HG03378 (cell line): ENCODE measurements at regions not wholly inside any gene's neighbourhood (a gene's known extent, or its start where the extent isn't known, plus 50 kb on each side); places are given as distances from the start of the nearest gene placed in this dataset.

Experiments
- ATAC-seq: cut with Tn5 transposase; IDR thresholded peaks from one replicate; pipeline ENCODE4 v1.9.1; 2021; ENCODE audit warnings: mild to moderate bottlenecking, moderate library complexity; ENCODE audit not compliant: unreplicated experiment

DNA sequence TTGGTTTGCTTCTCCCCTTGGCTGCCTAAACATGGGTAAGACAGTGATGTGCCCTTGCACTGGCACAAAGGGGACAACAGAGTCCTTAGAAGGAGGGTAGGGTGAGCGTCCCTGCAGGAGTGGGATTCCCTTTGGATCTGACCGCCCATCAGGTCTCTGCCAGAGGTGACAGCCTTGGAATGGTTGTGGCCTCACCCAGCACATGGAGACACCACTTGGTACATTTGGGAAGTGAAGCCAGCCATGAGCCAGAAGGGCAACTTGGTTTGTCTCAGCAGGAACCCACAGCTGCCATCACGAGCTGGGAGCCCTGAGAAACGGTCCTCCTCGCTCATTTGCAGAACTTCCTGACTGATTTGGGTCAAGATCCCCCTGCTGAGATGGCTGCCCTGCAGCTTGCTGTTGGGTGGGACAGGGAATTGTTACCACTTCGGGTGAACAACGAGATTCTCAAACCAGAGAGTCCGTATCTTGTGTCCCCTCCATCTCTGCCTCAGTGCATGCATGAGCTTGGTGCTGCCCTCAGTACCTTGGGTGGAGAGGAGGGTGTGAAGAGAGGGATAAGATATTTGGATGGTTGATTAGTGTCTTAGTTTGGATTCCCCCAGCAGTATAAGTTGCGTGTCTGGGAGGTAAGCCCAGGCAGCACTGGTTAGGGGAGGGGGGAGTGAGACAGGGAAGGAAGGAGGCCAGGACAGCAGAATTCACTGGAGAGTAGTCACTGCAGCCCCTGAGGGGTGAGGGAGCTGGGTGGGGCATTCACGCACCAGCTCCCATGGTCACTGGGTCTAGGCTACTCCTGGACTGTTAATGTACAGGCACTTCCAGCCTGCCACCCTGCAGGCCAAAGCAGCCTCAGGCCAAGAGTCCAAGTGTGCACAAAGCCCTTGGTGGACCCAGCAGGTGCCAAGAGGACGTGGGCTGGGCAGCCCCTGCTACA, 168.8 kb upstream of the TOPAZ1 start:
- no peak for ATAC-seq

DNA sequence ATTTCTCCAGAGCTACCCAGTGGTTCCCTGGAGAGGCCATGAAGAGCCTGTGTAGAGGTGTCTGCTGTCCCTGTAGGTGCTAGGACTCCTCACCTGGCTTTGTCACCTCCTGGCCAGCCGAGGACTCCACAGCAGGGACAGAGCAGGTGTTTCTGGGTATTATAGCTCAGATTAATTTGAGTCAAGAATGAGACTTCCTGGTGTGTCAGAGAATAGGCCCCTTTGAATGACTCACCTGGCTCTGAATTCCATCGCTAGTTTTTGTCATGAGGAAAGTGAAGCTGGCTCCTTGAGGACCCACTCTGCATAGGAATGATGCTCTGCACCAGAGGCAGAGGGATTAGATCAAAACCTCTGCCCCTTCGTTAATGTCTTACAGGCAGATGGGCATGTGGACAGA, 167.5 kb upstream of the TOPAZ1 start:
- no peak for ATAC-seq

DNA sequence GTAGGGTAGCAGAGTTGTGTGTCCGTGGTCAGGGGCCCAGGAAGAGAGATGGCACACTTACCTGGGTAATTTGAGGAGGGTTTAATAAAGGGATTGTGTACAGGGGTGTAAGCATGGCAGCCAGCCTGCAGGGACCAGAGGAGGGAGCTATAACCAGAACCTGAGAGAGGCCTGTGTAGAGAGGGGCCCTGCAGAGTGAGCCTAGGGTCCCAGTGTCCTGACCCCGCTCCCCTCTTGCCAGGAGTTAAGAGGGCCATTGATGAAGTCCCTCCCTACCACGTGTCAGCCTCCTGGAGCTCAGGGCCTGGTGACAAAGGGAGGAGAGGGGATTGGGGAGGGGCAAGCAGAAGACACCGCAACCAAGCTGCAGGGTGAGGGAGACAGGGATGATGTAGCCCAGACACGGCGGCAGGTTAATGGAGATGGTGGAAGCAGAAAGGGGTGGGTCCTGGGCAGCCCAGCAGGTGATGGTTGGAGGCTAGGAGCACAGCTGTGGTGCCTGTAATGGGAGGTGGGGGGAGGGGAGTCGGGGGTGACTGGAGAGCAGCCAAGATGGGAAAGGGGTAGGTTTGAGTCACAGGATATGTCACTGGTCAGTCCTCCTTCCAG, 165.4 kb upstream of the TOPAZ1 start:
- ATAC-seq = no peak

DNA sequence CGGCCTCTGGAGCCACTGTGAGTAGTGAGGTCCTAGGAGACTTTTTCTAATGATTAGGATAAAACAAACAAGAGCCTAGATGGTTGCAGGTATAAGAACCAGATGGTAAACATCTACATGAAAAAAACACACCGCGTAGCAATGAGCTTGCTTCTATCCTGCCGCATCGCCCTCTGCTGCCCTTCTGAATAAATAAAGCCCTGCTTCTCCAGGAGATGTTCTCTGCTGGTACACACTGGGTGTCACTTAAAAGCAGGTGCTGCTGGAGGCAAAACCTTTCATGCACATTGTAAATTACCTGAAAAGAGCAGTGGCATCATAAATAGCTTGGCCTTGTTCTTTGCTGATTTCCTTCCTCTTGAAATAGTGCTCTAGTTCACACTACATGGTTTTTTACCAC, 164.4 kb upstream of the TOPAZ1 start:
- no peak for ATAC-seq

DNA sequence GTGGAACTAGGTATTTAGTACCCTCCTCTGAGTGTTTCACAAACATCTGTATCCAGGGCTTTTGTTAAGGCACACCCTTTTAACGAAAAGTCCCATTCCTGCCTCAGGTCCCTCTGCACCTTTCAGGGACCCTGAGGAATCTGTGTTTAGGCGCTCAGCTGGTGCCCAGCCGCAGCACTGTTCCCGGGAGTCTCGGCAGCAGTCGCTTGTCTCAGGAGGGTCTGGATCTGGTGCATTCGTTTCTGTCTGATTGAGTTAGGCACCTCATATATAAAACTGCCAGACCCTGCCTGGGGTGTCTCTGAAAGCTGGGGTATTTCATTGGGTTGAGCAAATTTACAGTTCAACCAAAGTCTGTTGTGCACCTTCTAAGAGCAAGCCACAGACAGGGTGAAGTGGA, 162.8 kb upstream of the TOPAZ1 start:
- no peak for ATAC-seq

DNA sequence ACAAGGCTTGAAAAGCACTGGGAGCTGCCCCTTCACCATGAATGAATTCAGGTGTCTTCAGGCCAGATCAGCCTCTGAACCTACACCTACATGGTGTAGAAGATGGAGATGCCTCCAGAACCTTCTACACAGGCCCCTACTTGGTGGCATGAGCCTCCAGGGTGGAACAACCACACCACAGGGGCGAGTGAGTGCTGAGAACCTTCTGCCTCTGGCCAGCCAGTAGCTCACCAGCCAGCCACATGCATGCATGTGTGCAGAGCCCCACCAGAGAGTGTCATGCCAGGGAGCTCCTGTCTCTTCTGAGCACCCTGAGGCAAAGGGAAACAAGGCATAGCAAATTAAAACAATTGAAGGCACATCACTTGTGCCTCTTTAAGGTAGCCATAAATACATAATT, 161.8 kb upstream of the TOPAZ1 start:
- no peak for ATAC-seq

DNA sequence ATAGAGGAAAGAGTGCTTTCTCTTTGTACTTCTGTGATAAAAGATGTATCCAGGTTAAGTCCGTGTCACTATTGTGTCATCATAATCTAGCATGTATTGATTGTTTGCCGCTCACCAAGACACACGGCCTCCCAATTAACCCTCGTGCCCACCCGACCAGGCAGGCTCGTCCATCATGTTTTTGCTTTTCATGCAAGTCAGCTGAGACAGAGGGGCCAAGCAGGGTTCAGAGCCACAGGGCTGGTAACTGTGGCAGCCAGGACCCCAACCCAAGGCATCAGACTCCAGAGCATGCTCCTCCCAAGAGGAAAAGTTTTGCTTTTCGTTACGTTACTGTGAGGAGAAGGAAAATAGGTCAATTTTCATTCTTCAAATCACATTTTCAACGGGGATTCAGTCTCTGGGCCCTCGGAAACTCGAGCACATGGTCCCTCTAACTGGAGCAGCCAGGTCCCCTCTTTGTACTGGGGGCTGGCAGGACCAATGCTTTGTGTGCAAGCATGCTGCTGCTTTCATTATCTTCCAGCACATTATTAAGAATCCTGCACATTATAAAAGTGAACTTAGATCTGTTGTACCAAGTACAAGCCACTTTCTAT, 161.1 kb upstream of the TOPAZ1 start:
- ATAC-seq = no peak

DNA sequence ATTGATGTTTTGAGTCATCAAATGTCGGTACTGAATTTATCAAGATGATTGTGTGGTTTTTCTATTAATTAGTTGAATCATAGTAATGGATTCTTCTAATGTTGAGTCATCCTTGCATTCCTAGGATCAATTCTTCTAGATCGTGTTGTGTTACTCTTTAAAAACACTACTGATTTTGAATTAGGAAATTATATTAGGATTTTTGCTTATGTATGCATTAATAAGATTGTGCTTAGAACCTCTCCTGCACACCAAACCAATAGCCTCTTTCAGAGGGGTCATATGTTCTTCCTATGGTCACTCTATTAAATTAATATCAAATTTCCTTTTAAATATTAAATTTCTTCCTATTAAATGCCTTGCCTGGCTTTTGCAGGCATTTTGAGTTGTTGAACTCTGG, 151.7 kb upstream of the TOPAZ1 start:
- ATAC-seq = no peak

DNA sequence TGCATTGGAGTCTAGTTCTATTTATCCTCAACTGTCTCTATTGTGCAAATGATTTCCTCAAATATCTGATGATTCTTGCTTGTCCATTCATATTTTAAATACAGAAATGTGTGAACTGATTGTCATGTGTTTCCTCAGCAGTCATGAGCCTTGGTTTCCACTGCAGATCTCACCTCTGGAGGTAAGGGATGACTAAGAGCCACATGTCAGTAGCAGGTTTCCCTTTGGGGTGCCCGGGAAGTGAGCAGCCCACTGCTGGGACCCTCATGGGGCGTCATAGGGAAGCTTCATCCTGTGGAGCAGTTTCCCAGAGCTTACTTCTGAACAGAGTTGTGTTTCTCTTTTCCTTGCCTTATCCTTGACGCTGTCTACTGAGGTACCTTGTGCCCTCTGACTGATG, 149.2 kb upstream of the TOPAZ1 start:
- no peak for ATAC-seq

DNA sequence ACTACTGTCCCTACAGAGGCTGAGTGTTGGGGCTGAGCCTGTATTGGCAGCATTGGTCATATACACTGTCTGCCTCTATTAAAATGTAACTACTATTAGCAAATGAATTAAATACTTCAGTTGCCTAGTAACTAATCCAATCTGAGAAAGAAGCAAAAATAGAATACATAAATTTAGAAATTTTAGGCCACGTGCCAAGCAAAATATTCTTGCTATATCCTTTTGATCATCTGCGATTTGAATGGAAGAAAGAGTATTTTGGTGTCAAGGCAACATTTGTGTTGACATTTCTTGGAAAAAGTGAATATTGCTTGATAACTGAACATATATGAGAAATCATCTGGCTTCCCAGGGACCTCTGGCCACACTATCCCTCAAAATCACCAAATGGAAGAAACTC, 148.2 kb upstream of the TOPAZ1 start:
- ATAC-seq = no peak

DNA sequence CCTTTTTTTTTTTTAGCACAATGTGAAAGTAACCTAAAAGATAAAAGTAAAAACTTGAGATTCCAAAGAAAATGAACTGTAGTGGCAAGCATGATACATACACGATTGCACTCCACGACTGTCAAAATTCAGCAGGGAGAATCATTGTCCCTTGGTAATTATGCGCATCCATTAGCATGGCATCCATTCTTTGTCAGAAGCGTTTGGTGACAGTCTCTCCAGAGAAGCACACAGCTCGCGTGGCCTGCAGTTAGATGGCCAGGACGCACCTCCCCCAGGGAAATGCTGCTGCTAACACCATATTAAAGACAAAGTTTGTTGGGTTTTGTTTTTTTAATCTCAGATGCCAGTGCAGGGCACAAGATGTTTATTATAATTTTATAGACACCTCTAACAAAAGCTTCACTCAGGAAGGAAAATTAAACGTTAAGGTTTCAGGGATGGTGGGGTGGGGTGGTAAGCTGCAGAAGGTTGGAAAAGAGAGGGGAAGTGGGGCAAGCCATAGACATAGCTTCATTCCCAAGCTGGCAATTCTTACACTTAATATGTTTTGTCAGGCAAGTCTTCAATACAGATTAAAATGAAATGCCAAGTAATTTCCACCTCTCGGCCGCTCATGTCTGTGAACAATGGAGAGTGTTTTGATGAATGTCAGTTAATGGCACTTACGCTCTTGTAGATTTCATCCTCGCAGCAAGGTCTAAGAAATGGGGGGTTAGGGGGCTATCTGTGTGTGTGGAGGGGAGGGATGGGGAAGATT, 142.8 kb upstream of the TOPAZ1 start:
- ATAC-seq = no peak

DNA sequence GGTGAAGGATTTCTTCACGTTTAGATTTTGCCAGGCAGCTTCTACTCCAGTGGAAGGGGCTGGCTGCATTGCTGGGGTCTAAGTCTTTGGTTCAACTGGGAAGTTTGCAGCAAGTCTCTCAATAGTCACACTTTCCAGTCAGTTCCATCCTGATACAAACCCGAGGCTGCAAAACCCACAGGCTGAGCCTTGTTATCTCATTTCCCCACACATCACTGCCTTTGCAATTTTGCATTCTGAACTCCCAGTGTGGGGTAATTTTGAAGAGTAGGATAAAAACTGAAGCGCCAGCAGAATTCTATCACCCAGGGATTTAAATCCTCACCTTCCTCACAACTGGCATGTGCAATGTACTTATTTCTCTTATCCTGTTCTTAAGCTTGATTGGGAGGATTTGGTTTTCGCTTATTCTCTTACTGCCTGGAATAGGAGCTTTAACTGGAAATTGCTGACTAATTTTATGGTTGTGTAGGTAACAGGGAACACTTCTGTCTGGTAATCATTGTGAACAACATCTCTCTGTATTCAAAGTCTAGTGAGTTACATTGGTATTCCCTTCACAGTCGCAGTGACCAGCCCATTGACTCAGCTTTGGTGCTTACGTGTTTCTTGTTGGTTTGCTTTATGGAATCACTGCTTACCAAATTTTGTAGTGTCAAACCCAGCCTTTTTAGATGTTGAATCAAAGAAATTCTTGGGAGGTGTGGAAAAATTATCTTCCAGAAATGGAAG, 142.0 kb upstream of the TOPAZ1 start:
- no peak for ATAC-seq

DNA sequence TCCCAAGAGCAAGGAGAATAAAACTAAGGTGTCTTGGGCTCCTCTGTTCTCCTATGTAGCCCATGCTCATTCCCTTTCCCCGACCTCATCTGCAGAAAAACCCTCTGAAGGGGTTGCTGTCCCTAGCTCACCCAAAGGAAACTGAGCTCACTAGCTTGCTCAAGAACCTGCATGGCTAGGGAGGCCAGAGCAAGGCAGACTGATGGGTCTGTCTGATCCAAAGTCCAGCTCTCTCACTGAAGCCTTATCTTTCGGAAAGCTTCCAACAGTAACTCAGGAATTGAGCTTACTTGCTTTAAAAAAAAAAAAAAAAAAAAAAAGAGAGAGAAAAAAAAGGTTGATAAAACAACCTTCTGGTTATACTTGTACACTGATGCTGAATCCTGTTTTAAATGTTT, 141.4 kb upstream of the TOPAZ1 start:
- ATAC-seq = no peak

DNA sequence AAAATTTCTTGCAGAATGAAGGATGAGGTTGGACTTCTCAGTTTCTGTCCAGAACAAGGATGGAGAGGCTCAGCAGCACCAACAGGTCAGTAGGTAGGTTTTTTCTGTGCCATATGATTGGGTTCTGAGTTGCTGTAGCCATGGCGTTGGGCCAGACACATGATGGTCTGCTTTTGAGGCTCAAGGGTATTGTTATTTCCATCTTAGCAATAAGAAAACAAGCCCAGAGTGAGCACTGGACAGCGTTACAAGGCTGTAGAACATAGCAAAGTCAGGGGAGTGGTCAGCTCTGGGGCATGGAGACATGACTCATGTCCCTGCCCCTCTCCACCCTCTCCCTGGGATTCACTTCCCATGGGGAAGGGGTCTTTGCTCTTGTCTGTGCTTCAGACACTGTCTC, 137.6 kb upstream of the TOPAZ1 start:
- ATAC-seq = no peak

DNA sequence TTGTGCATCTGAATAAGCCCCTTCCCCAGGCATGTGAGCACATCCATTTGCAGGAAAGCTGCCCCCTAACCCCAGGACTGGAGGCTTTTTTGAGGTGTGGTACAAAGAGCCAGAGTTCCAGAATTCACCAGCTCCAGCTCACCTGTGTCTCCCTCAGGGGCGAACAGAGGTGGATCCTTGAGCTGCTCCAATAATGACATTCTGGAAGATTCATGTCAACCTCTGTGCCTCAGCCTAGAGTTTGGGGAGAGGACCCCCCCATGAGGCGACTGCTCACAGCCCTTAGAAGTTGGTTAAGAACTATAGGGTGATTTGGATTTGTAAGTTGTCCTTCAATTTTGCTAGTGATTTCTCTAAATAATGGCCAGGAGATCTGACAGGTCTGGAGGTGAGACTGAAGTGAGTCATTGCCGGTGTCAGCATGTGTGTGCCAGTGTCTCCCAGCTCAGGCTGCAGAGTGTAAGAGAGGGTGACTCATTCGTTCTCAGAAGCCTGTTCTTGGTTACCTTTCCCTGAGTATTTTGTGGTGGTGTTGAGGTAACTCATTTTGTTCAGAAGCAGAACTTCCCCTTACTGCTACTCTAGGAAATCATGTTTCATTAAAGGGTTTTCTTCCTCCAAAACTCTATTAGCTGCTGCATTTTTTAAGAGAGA, 136.9 kb upstream of the TOPAZ1 start:
- peak; percentile 97 for ATAC-seq

DNA sequence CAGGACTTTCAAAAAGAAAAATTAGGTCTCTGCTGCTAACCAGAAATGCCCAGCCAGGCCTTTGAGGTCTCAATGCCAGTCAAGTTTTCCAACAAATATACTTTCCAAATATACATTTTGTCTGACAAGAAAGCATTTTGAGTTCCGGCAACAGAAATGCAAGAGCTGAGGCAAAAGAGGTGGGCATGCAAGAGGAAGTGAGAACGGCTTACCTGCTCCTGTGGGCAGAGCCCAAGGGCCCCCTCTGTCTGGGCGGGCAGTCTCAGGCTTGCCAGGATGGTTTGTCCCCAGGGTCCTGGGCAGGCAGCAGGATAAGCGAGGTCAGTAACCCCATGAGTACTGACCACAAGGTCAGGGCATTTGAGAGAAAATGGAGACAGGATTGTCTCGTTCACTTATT, 136.1 kb upstream of the TOPAZ1 start:
- no peak for ATAC-seq

DNA sequence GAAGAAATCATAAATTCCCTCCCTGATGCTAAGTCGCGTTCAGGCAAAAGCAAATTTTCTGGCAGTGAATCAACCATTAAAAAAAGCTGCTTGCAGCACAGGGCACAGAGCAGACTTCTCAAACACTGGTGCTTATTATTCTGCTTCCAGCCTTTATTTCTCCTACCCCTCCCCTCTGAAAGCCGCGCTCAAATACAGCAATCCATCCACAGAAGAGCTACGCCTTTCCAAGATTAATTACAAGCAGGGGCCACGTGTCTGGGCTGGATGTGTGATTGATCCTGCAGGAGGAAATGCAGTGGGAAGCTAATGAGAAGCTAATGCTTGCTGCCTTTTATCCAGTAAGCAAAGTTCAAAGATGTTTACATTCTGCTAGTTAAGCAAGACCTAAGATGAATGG, 134.9 kb upstream of the TOPAZ1 start:
- no peak for ATAC-seq

DNA sequence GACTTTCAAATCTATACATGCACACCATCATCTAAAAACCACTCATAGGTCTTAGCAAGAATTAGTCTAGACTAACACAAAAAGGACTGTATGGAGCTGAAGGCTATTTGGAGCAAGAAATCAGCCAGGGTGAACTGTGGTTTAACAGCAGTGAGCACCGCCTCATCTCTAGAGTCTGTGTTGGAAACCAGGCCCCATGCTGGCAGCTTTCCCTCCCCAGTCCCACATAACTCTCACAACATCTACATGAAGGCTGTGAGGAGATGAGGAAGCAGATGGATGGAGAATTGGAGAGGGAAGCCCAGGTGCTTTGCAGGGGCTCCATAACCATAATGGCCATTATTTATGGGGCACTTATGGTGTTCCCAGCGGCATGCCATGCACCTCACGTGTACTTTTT, 133.2 kb upstream of the TOPAZ1 start:
- no peak for ATAC-seq

DNA sequence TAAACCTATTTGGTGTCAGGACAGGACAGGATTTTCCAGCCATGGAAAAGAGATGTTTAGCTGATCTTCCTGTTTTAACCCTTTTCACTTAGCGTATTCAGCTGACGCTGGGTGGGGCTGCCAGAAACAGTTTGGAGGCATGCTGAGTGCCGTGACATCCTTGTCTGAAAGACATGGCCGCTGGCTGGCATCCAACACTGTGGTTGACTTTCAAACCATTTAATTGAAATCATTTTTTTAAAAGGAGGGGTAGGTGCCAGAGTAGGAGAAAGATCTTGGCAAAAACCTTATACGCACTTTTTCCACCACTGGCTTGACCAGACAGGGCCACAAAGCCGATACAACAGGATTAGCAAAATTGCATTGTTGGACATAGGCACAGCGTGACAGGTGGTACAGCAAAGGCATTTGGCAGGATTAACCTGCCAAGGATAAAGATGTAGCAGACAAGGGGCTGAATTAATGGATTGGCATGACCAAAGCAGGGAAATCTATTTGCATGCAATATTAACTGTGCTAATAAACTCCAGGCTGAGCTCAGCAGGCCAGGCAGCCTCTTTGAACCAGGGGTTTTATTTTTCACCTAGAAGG, 131.8 kb upstream of the TOPAZ1 start:
- no peak for ATAC-seq

DNA sequence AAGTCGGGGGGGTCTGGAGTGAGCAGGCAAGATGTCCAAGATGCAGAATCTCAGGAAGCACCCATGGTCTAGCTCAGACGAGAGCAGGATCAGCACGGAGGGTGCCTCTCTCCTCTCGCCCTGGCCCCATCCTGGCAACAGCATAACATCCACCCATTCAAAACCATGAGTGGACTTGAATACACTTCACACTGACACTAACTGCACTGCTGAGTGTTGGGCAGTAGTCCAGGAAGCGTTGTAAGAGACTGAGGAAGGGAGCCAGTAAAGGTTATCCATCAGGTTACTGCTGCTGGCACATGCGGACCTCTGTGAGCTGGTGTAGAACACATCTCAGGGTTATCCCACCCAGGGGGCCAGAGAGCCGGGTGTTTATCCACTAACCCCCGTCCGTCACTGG, 131.0 kb upstream of the TOPAZ1 start:
- no peak for ATAC-seq
